ENCODE measurements at regions not wholly inside any gene's neighbourhood (a gene's known extent, or its start where the extent isn't known, plus 50 kb on each side); places are given as distances from the start of the nearest gene placed in this dataset.

DNA sequence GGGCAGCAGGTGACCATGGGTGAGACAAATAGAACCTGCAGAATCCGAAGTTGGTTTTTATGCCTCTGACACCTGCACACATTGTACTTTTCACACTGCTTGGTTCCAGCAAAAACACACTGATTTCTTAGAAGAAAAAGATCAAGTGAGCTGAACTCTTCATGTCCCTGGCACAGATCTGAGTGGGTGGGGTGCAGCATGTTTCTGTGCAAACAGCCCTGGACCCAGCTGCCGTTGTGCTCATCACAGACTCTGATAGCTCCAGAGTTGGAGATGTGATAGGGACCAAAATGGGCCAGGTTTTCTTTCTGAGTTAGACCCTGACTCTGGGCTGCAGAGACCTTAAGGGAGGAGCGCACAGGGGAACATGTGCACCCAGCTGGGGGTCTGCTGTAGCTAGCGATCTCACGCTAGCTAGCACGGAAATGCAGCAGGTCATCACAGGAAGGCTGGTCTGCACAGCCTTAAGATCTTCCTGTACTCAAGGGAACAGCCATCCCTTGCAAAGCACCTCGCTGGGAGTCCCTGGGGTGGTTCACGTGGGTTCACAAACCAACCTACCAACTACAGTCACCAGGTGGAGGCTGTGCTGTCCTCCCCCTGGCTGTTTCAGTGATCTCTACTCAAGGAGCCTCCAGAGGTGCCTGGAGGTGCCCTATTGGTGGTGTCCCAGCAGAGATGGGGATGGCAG lies 291.1 kb downstream of the PTPRU start:
- Histone ChIP-seq H3K4me3 (ENCODE audit: control insufficient read depth in 2 of 3, extremely low read depth in 1 of 3, insufficient read depth in 2 of 3, low read depth in 1 of 3, low read length in 3 of 3) (no peak overlapping the region), H3K4me2 (ENCODE audit: control insufficient read depth, extremely low read depth, insufficient read depth, low read depth, low read length) (no peak overlapping the region), H3K36me3 (ENCODE audit: control insufficient read depth in 2 of 2, extremely low read depth in 1 of 2, insufficient read depth in 2 of 2, low read length in 2 of 2) (no peaks in the 10 kb centered on the region), H3K4me1 (ENCODE audit: control insufficient read depth, extremely low read depth, insufficient read depth, low read length) (no peaks in the 10 kb centered on the region), H3K9ac (ENCODE audit: control insufficient read depth, extremely low read depth, insufficient read depth, low read length) (no peak overlapping the region), H4K20me1 (ENCODE audit: control insufficient read depth, extremely low read depth, insufficient read depth, low read length) (no peaks in the 10 kb centered on the region), H3K9me1 (ENCODE audit: control insufficient read depth, extremely low read depth, insufficient read depth, low read length) (no peaks in the 10 kb centered on the region), H2AFZ (ENCODE audit: control insufficient read depth, low read length) (no peak overlapping the region), H3K27me3 (ENCODE audit: control insufficient read depth, extremely low read depth, insufficient read depth, low read length) (peaks cover 7% of the 10 kb centered on the region), H3K27ac (ENCODE audit: control insufficient read depth, insufficient read depth, low read length) (no peak overlapping the region), H3K9me3 (ENCODE audit: control insufficient read depth, low read depth, low read length) (no peaks in the 10 kb centered on the region), H3K79me2 (ENCODE audit: control insufficient read depth, insufficient read depth, low read length) (no peaks in the 10 kb centered on the region)
- FAIRE-seq = no peak
- no peak for DNase-seq (ENCODE audit: low read depth, low spot score)
- dilution Hi-C loops (cut with MboI; ENCODE audit: extremely low pct_ligation_motif_present, low sequenced_read_pairs) = no loop called here
- TF ChIP-seq, protein P1, sequence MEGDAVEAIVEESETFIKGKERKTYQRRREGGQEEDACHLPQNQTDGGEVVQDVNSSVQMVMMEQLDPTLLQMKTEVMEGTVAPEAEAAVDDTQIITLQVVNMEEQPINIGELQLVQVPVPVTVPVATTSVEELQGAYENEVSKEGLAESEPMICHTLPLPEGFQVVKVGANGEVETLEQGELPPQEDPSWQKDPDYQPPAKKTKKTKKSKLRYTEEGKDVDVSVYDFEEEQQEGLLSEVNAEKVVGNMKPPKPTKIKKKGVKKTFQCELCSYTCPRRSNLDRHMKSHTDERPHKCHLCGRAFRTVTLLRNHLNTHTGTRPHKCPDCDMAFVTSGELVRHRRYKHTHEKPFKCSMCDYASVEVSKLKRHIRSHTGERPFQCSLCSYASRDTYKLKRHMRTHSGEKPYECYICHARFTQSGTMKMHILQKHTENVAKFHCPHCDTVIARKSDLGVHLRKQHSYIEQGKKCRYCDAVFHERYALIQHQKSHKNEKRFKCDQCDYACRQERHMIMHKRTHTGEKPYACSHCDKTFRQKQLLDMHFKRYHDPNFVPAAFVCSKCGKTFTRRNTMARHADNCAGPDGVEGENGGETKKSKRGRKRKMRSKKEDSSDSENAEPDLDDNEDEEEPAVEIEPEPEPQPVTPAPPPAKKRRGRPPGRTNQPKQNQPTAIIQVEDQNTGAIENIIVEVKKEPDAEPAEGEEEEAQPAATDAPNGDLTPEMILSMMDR (optimal IDR thresholded peaks at IDR 0.05 in 1 of 3, IDR thresholded peaks at IDR 0.05 in 1 of 3, conservative IDR thresholded peaks at IDR 0.05 in 1 of 3; ENCODE audit: extremely low read depth in 1 of 3, insufficient read depth in 2 of 3, low read length in 3 of 3) = no peak
- TF ChIP-seq EZH2 (IDR thresholded peaks at IDR 0.05; ENCODE audit: low read length) = no peak

- H3K36me3 ChIP-seq (ENCODE audit: control insufficient read depth in 2 of 2, extremely low read depth in 1 of 2, insufficient read depth in 2 of 2, low read length in 2 of 2) = no peaks in the 10 kb centered on the region
- FAIRE-seq (no peak), DNase-seq (ENCODE audit: low read depth, low spot score) (no peak)
- no peaks in the 10 kb centered on the region for H3K9me1 ChIP-seq (ENCODE audit: control insufficient read depth, extremely low read depth, insufficient read depth, low read length)
- TF ChIP-seq, protein P1 (optimal IDR thresholded peaks at IDR 0.05 in 1 of 3, IDR thresholded peaks at IDR 0.05 in 1 of 3, conservative IDR thresholded peaks at IDR 0.05 in 1 of 3; ENCODE audit: extremely low read depth in 1 of 3, insufficient read depth in 2 of 3, low read length in 3 of 3) = no peak
- no peak for TF ChIP-seq EZH2 (IDR thresholded peaks at IDR 0.05; ENCODE audit: low read length)
- H3K79me2 ChIP-seq (ENCODE audit: control insufficient read depth, insufficient read depth, low read length) = no peaks in the 10 kb centered on the region
- H3K4me2 ChIP-seq (ENCODE audit: control insufficient read depth, extremely low read depth, insufficient read depth, low read depth, low read length) = no peak overlapping the region
- H3K27me3 ChIP-seq (ENCODE audit: control insufficient read depth, extremely low read depth, insufficient read depth, low read length) = peaks cover 10% of the 10 kb centered on the region
- dilution Hi-C loops (cut with MboI; ENCODE audit: extremely low pct_ligation_motif_present, low sequenced_read_pairs) = no loop called here
- no peaks in the 10 kb centered on the region for H4K20me1 ChIP-seq (ENCODE audit: control insufficient read depth, extremely low read depth, insufficient read depth, low read length)
- H2AFZ ChIP-seq (ENCODE audit: control insufficient read depth, low read length) = no peak overlapping the region
- no peak overlapping the region for H3K4me3 ChIP-seq (ENCODE audit: control insufficient read depth in 2 of 3, extremely low read depth in 1 of 3, insufficient read depth in 2 of 3, low read depth in 1 of 3, low read length in 3 of 3)
- H3K4me1 ChIP-seq (ENCODE audit: control insufficient read depth, extremely low read depth, insufficient read depth, low read length) = no peaks in the 10 kb centered on the region
- no peak overlapping the region for H3K9ac ChIP-seq (ENCODE audit: control insufficient read depth, extremely low read depth, insufficient read depth, low read length)
- H3K27ac ChIP-seq (ENCODE audit: control insufficient read depth, insufficient read depth, low read length) = no peak overlapping the region
- H3K9me3 ChIP-seq (ENCODE audit: control insufficient read depth, low read depth, low read length) = no peaks in the 10 kb centered on the region
Observed at GRCh38 chr1:29525941-29526340, 289.6 kb downstream of the PTPRU start.

Measured in keratinocyte (primary cell).